ENCODE measurements at regions not wholly inside any gene's neighbourhood (a gene's known extent, or its start where the extent isn't known, plus 50 kb on each side); places are given as distances from the start of the nearest gene placed in this dataset.

GRCh38 chr2:200025717-200026116 lies 70.3 kb downstream of the MAIP1 start:
- no peak for TF ChIP-seq ZNF274 (IDR thresholded peaks at IDR 0.05; ENCODE audit: low read depth, low read length)
- no peak for TF ChIP-seq YY1 (IDR thresholded peaks at IDR 0.05; ENCODE audit: insufficient read depth, insufficient read length)
